Stimulated activated naive CD8-positive, alpha-beta T cell treated with anti-CD3 and anti-CD28 coated beads, Interleukin-15, Interleukin-2, amounts not matched to agents 100 ng/mL and 50 ng/mL, for 24 hours (primary cell): ENCODE measurements at regions not wholly inside any gene's neighbourhood (a gene's known extent, or its start where the extent isn't known, plus 50 kb on each side); places are given as distances from the start of the nearest gene placed in this dataset.

Experiments used
- H3K27ac Mint-ChIP-seq: one replicate; pipeline ENCODE4 v1.8.0; 2021; ENCODE audit warnings: mild to moderate bottlenecking, mixed read lengths
- H3K27me3 Mint-ChIP-seq: one replicate; pipeline ENCODE4 v1.8.0; 2021; ENCODE audit warnings: mixed read lengths
- H3K36me3 Mint-ChIP-seq: one replicate; pipeline ENCODE4 v1.8.0; 2021; ENCODE audit warnings: low read depth, mixed read lengths
- H3K4me1 Mint-ChIP-seq: one replicate; pipeline ENCODE4 v1.8.0; 2021; ENCODE audit warnings: low read depth, mixed read lengths
- H3K4me3 Mint-ChIP-seq: one replicate; pipeline ENCODE4 v1.8.0; 2021; ENCODE audit warnings: mild to moderate bottlenecking, mixed read lengths
- H3K9me3 Mint-ChIP-seq: one replicate; pipeline ENCODE4 v1.8.0; 2021; ENCODE audit warnings: mixed read lengths

GRCh38 chr2:217484046-217484445 is 518.7 kb downstream of the TNS1 start:
- H3K4me1 Mint-ChIP-seq: no peaks in the 10 kb centered on the region
- no peak overlapping the region for H3K27ac Mint-ChIP-seq
- peaks cover 3% of the 10 kb centered on the region for H3K27me3 Mint-ChIP-seq
- H3K36me3 Mint-ChIP-seq: no peaks in the 10 kb centered on the region
- no peaks in the 10 kb centered on the region for H3K9me3 Mint-ChIP-seq
- no peak overlapping the region for H3K4me3 Mint-ChIP-seq

- no peaks in the 10 kb centered on the region for H3K36me3 Mint-ChIP-seq
- no peak overlapping the region for H3K4me3 Mint-ChIP-seq
- H3K4me1 Mint-ChIP-seq: no peaks in the 10 kb centered on the region
- no peak overlapping the region for H3K27ac Mint-ChIP-seq
- H3K9me3 Mint-ChIP-seq: no peaks in the 10 kb centered on the region
- peaks cover 3% of the 10 kb centered on the region for H3K27me3 Mint-ChIP-seq
Measured at GRCh38 chr2:217482056-217482710, 520.6 kb downstream of the TNS1 start.

GRCh38 chr2:217481577-217481976 is 521.2 kb downstream of the TNS1 start:
- no peaks in the 10 kb centered on the region for H3K4me1 Mint-ChIP-seq
- no peaks in the 10 kb centered on the region for H3K36me3 Mint-ChIP-seq
- peaks cover 3% of the 10 kb centered on the region for H3K27me3 Mint-ChIP-seq
- no peaks in the 10 kb centered on the region for H3K9me3 Mint-ChIP-seq
- H3K27ac Mint-ChIP-seq: no peak overlapping the region
- no peak overlapping the region for H3K4me3 Mint-ChIP-seq

GRCh38 chr2:217479566-217479965 is 523.2 kb downstream of the TNS1 start:
- Mint-ChIP-seq H3K4me1 (no peaks in the 10 kb centered on the region), H3K27ac (no peak overlapping the region), H3K27me3 (peaks cover 3% of the 10 kb centered on the region), H3K4me3 (no peak overlapping the region), H3K36me3 (no peaks in the 10 kb centered on the region), H3K9me3 (no peaks in the 10 kb centered on the region)

GRCh38 chr2:217478831-217479455 is 523.9 kb downstream of the TNS1 start:
- no peaks in the 10 kb centered on the region for H3K4me1 Mint-ChIP-seq
- H3K4me3 Mint-ChIP-seq: no peak overlapping the region
- no peaks in the 10 kb centered on the region for H3K36me3 Mint-ChIP-seq
- no peaks in the 10 kb centered on the region for H3K9me3 Mint-ChIP-seq
- peaks cover 3% of the 10 kb centered on the region for H3K27me3 Mint-ChIP-seq
- no peak overlapping the region for H3K27ac Mint-ChIP-seq

GRCh38 chr2:217477583-217477982 is 525.2 kb downstream of the TNS1 start:
- no peaks in the 10 kb centered on the region for H3K27me3 Mint-ChIP-seq
- no peak overlapping the region for H3K27ac Mint-ChIP-seq
- H3K36me3 Mint-ChIP-seq: no peaks in the 10 kb centered on the region
- no peaks in the 10 kb centered on the region for H3K9me3 Mint-ChIP-seq
- H3K4me1 Mint-ChIP-seq: no peaks in the 10 kb centered on the region
- no peak overlapping the region for H3K4me3 Mint-ChIP-seq

- H3K4me3 Mint-ChIP-seq: no peak overlapping the region
- no peaks in the 10 kb centered on the region for H3K27me3 Mint-ChIP-seq
- H3K27ac Mint-ChIP-seq: no peak overlapping the region
- no peaks in the 10 kb centered on the region for H3K36me3 Mint-ChIP-seq
- H3K9me3 Mint-ChIP-seq: no peaks in the 10 kb centered on the region
- no peaks in the 10 kb centered on the region for H3K4me1 Mint-ChIP-seq
Measured at GRCh38 chr2:217475791-217476190, 527.0 kb downstream of the TNS1 start.

- Mint-ChIP-seq H3K9me3 (no peaks in the 10 kb centered on the region), H3K36me3 (no peaks in the 10 kb centered on the region), H3K27ac (no peak overlapping the region), H3K4me3 (no peak overlapping the region), H3K27me3 (no peaks in the 10 kb centered on the region), H3K4me1 (no peaks in the 10 kb centered on the region)
Measured at GRCh38 chr2:217475101-217475500, 527.7 kb downstream of the TNS1 start.

- Mint-ChIP-seq H3K27ac (no peak overlapping the region), H3K9me3 (no peaks in the 10 kb centered on the region), H3K27me3 (no peaks in the 10 kb centered on the region), H3K4me1 (no peaks in the 10 kb centered on the region), H3K36me3 (no peaks in the 10 kb centered on the region), H3K4me3 (no peak overlapping the region)
Measured at GRCh38 chr2:217471319-217471718, 531.5 kb downstream of the TNS1 start.

GRCh38 chr2:217469203-217469810 is 533.5 kb downstream of the TNS1 start:
- Mint-ChIP-seq H3K36me3 (no peaks in the 10 kb centered on the region), H3K9me3 (no peaks in the 10 kb centered on the region), H3K27me3 (no peaks in the 10 kb centered on the region), H3K4me1 (no peaks in the 10 kb centered on the region), H3K27ac (no peak overlapping the region), H3K4me3 (no peak overlapping the region)

- no peaks in the 10 kb centered on the region for H3K4me1 Mint-ChIP-seq
- no peak overlapping the region for H3K27ac Mint-ChIP-seq
- no peaks in the 10 kb centered on the region for H3K36me3 Mint-ChIP-seq
- no peak overlapping the region for H3K4me3 Mint-ChIP-seq
- H3K9me3 Mint-ChIP-seq: no peaks in the 10 kb centered on the region
- H3K27me3 Mint-ChIP-seq: no peaks in the 10 kb centered on the region
Measured at GRCh38 chr2:217468042-217468830, 534.6 kb downstream of the TNS1 start.

- no peaks in the 10 kb centered on the region for H3K27me3 Mint-ChIP-seq
- H3K9me3 Mint-ChIP-seq: no peaks in the 10 kb centered on the region
- H3K4me3 Mint-ChIP-seq: no peak overlapping the region
- H3K4me1 Mint-ChIP-seq: no peaks in the 10 kb centered on the region
- H3K27ac Mint-ChIP-seq: no peak overlapping the region
- no peaks in the 10 kb centered on the region for H3K36me3 Mint-ChIP-seq
Measured at GRCh38 chr2:217467331-217467730, 535.5 kb downstream of the TNS1 start.

GRCh38 chr2:217466805-217467204 is 536.0 kb downstream of the TNS1 start:
- Mint-ChIP-seq H3K4me3 (no peak overlapping the region), H3K27me3 (no peaks in the 10 kb centered on the region), H3K36me3 (no peaks in the 10 kb centered on the region), H3K27ac (no peak overlapping the region), H3K9me3 (no peaks in the 10 kb centered on the region), H3K4me1 (no peaks in the 10 kb centered on the region)

GRCh38 chr2:217466104-217466503 is 536.7 kb downstream of the TNS1 start:
- Mint-ChIP-seq H3K9me3 (no peaks in the 10 kb centered on the region), H3K27me3 (no peaks in the 10 kb centered on the region), H3K36me3 (no peaks in the 10 kb centered on the region), H3K4me1 (no peaks in the 10 kb centered on the region), H3K27ac (no peak overlapping the region), H3K4me3 (no peak overlapping the region)

GRCh38 chr2:217465100-217465499 is 537.7 kb downstream of the TNS1 start:
- no peaks in the 10 kb centered on the region for H3K4me1 Mint-ChIP-seq
- no peak overlapping the region for H3K27ac Mint-ChIP-seq
- H3K4me3 Mint-ChIP-seq: no peak overlapping the region
- H3K9me3 Mint-ChIP-seq: no peaks in the 10 kb centered on the region
- H3K36me3 Mint-ChIP-seq: no peaks in the 10 kb centered on the region
- no peaks in the 10 kb centered on the region for H3K27me3 Mint-ChIP-seq
